Choroid plexus epithelial cell (primary cell): ENCODE measurements at regions not wholly inside any gene's neighbourhood (a gene's known extent, or its start where the extent isn't known, plus 50 kb on each side); places are given as distances from the start of the nearest gene placed in this dataset.

ENCODE experiments used
- DNase-seq: peaks from one replicate; pipeline ENCODE4 v3.0.0-alpha.2; 2010; ENCODE audit warnings: low read depth
- H3K4me3 ChIP-seq: 2 replicates; pipeline ENCODE4 v1.5.1; 2011; ENCODE audit warnings: low read depth, mild to moderate bottlenecking, control low read depth, low read length, moderate library complexity
- CTCF ChIP-seq: conservative IDR thresholded peaks from 2 replicates; pipeline ENCODE4 v1.5.1; 2011; ENCODE audit warnings: low read depth, mild to moderate bottlenecking, control low read depth, inconsistent platforms, low read length, moderate library complexity

GRCh38 chr5:88113429-88113828 lies 155.2 kb downstream of the TMEM161B start:
- no peak overlapping the region for H3K4me3 ChIP-seq
- DNase-seq = no peak
- TF ChIP-seq CTCF = no peak

- no peak for TF ChIP-seq CTCF
- DNase-seq = no peak
- no peak overlapping the region for H3K4me3 ChIP-seq
These were observed 158.8 kb downstream of the TMEM161B start for GRCh38 chr5:88109818-88110217.

- DNase-seq = no peak
- TF ChIP-seq CTCF = no peak
- no peak overlapping the region for H3K4me3 ChIP-seq
These were observed 160.0 kb downstream of the TMEM161B start for GRCh38 chr5:88108490-88109279.

- no peak overlapping the region for H3K4me3 ChIP-seq
- no peak for TF ChIP-seq CTCF
- DNase-seq = no peak
These were observed 173.6 kb downstream of the TMEM161B start for GRCh38 chr5:88094906-88095496.

GRCh38 chr5:88094403-88094802 lies 174.2 kb downstream of the TMEM161B start:
- no peak for TF ChIP-seq CTCF

GRCh38 chr5:88093765-88094164 lies 174.9 kb downstream of the TMEM161B start:
- H3K4me3 ChIP-seq = no peak overlapping the region
- DNase-seq = no peak
- TF ChIP-seq CTCF = no peak

More at GRCh38 chr5:88094403-88094802, 174.2 kb downstream of the TMEM161B start:
- no peak for DNase-seq
- H3K4me3 ChIP-seq = no peak overlapping the region
